Keratinocyte (primary cell): ENCODE measurements at regions not wholly inside any gene's neighbourhood (a gene's known extent, or its start where the extent isn't known, plus 50 kb on each side); places are given as distances from the start of the nearest gene placed in this dataset.

ENCODE experiments used
- EZH2 ChIP-seq: IDR thresholded peaks from one replicate; pipeline ENCODE4 v1.6.1; 2012; ENCODE audit warnings: inconsistent platforms, mild to moderate bottlenecking, low read length, moderate library complexity
- TF ChIP-seq, protein P1 (sequence below), 3 experiments: IDR thresholded peaks in 1 of 3; conservative IDR thresholded peaks in 1 of 3; optimal IDR thresholded peaks in 1 of 3; 2 replicates in 2 of 3; 3 replicates in 1 of 3; pipeline versions ENCODE3 to v1.5.1; 2011; ENCODE audit warnings: low read length in 3 of 3, mild to moderate bottlenecking in 3 of 3, moderate library complexity in 2 of 3, control low read depth in 1 of 3, inconsistent platforms in 1 of 3; ENCODE audit not compliant: insufficient read depth in 2 of 3; ENCODE audit errors: extremely low read depth in 1 of 3

DNA sequence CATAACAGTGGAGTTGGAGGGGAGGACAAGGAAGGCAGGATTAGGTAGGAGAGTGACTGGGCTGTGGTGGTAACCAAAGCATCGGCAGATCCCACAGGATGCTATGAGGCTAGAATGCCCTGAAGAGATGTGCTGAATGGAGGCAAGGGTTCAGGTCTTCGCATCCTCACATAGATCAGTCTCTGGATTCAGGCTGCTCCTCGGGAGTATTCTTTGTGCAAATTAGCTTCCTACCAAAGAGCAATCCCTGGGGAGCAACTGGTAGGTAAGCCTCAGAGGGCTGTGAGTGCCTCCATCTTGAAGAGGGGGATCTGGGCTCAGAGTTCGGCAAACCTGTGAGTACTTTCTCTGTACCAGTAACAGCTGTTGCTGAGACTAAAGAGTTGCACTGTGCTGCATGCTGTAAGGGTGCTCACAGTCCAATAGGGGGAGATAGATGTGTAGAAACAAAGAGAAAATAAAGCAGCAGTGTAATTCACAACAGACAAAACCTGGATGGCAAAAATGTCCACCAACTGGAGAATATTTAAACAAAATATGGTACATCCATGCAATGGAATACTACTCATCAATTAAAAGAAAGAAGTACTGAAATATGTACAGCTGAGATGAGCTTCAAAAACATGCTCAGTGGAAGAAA, 322.4 kb upstream of the DEPDC1 start:
- TF ChIP-seq EZH2 = no peak
- TF ChIP-seq, protein P1, sequence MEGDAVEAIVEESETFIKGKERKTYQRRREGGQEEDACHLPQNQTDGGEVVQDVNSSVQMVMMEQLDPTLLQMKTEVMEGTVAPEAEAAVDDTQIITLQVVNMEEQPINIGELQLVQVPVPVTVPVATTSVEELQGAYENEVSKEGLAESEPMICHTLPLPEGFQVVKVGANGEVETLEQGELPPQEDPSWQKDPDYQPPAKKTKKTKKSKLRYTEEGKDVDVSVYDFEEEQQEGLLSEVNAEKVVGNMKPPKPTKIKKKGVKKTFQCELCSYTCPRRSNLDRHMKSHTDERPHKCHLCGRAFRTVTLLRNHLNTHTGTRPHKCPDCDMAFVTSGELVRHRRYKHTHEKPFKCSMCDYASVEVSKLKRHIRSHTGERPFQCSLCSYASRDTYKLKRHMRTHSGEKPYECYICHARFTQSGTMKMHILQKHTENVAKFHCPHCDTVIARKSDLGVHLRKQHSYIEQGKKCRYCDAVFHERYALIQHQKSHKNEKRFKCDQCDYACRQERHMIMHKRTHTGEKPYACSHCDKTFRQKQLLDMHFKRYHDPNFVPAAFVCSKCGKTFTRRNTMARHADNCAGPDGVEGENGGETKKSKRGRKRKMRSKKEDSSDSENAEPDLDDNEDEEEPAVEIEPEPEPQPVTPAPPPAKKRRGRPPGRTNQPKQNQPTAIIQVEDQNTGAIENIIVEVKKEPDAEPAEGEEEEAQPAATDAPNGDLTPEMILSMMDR (optimal IDR thresholded peaks at IDR 0.05 in 1 of 3, IDR thresholded peaks at IDR 0.05 in 1 of 3, conservative IDR thresholded peaks at IDR 0.05 in 1 of 3; ENCODE audit: extremely low read depth in 1 of 3, insufficient read depth in 2 of 3, low read length in 3 of 3) = peak; percentile 54 to 58 (median 56)
